ENCODE measurements at regions not wholly inside any gene's neighbourhood (a gene's known extent, or its start where the extent isn't known, plus 50 kb on each side); places are given as distances from the start of the nearest gene placed in this dataset.

- H3K4me3 ChIP-seq (replicated peaks in 1 of 4; ENCODE audit: control extremely low read depth in 1 of 4, insufficient read depth in 1 of 4, low read depth in 3 of 4, low read length in 4 of 4) = no peak overlapping the region
- H2AFZ ChIP-seq (ENCODE audit: low read length) = no peak overlapping the region
- H3K79me2 ChIP-seq (ENCODE audit: control insufficient read depth, insufficient read depth, low read length) = no peaks in the 10 kb centered on the region
- TF ChIP-seq CTCF (conservative IDR thresholded peaks at IDR 0.05 in 1 of 2, IDR thresholded peaks at IDR 0.05 in 1 of 2; ENCODE audit: low read depth in 1 of 2, low read length in 2 of 2) = no peak
- no peak for TF ChIP-seq EZH2 (IDR thresholded peaks at IDR 0.05; ENCODE audit: low read length, missing control alignments)
- no peak overlapping the region for H3K4me2 ChIP-seq (ENCODE audit: extremely low read depth, insufficient read depth, low read length)
- no peak overlapping the region for H3K27ac ChIP-seq (ENCODE audit: insufficient read depth, low read length)
- H4K20me1 ChIP-seq (ENCODE audit: control insufficient read depth, extremely low read depth, insufficient read depth, low read length) = no peaks in the 10 kb centered on the region
- no peaks in the 10 kb centered on the region for H3K27me3 ChIP-seq (ENCODE audit: control insufficient read depth, insufficient read depth, low read length)
- H3K9ac ChIP-seq (ENCODE audit: insufficient read depth, low read length) = no peak overlapping the region
- H3K9me3 ChIP-seq (ENCODE audit: control insufficient read depth, insufficient read depth, low read depth, low read length) = no peaks in the 10 kb centered on the region
- no peaks in the 10 kb centered on the region for H3K4me1 ChIP-seq (ENCODE audit: control insufficient read depth, extremely low read depth, insufficient read depth, low read length)
- H3K36me3 ChIP-seq (ENCODE audit: control insufficient read depth, insufficient read depth, low read length) = no peaks in the 10 kb centered on the region
- DNase-seq (ENCODE audit: low read depth in 2 of 2) = no peak
Observed at GRCh38 chr2:228838819-228839218, 432.3 kb downstream of the PID1 start.

GRCh38 chr2:228828397-228828796 lies 442.7 kb downstream of the PID1 start:
- Histone ChIP-seq H3K27me3 (ENCODE audit: control insufficient read depth, insufficient read depth, low read length) (no peaks in the 10 kb centered on the region), H3K27ac (ENCODE audit: insufficient read depth, low read length) (no peak overlapping the region), H3K9me3 (ENCODE audit: control insufficient read depth, insufficient read depth, low read depth, low read length) (no peaks in the 10 kb centered on the region), H3K4me1 (ENCODE audit: control insufficient read depth, extremely low read depth, insufficient read depth, low read length) (peaks cover 2% of the 10 kb centered on the region), H3K4me3 (replicated peaks in 1 of 4; ENCODE audit: control extremely low read depth in 1 of 4, insufficient read depth in 1 of 4, low read depth in 3 of 4, low read length in 4 of 4) (no peak overlapping the region), H3K4me2 (ENCODE audit: extremely low read depth, insufficient read depth, low read length) (no peak overlapping the region), H3K36me3 (ENCODE audit: control insufficient read depth, insufficient read depth, low read length) (no peaks in the 10 kb centered on the region), H3K79me2 (ENCODE audit: control insufficient read depth, insufficient read depth, low read length) (no peaks in the 10 kb centered on the region), H3K9ac (ENCODE audit: insufficient read depth, low read length) (no peak overlapping the region), H4K20me1 (ENCODE audit: control insufficient read depth, extremely low read depth, insufficient read depth, low read length) (no peaks in the 10 kb centered on the region), H2AFZ (ENCODE audit: low read length) (no peak overlapping the region)
- no peak for DNase-seq (ENCODE audit: low read depth in 2 of 2)
- TF ChIP-seq EZH2 (IDR thresholded peaks at IDR 0.05; ENCODE audit: low read length, missing control alignments) = no peak
- no peak for TF ChIP-seq CTCF (conservative IDR thresholded peaks at IDR 0.05 in 1 of 2, IDR thresholded peaks at IDR 0.05 in 1 of 2; ENCODE audit: low read depth in 1 of 2, low read length in 2 of 2)

GRCh38 chr2:228827056-228827700 lies 443.9 kb downstream of the PID1 start:
- H3K4me3 ChIP-seq (replicated peaks in 1 of 4; ENCODE audit: control extremely low read depth in 1 of 4, insufficient read depth in 1 of 4, low read depth in 3 of 4, low read length in 4 of 4) = no peak overlapping the region
- TF ChIP-seq EZH2 (IDR thresholded peaks at IDR 0.05; ENCODE audit: low read length, missing control alignments) = no peak
- no peak for TF ChIP-seq CTCF (conservative IDR thresholded peaks at IDR 0.05 in 1 of 2, IDR thresholded peaks at IDR 0.05 in 1 of 2; ENCODE audit: low read depth in 1 of 2, low read length in 2 of 2)
- peak in 1 of 2 donors; percentile 28 for DNase-seq (ENCODE audit: low read depth in 2 of 2)
- peak overlapping the region; percentile 13 for H3K27ac ChIP-seq (ENCODE audit: insufficient read depth, low read length)
- no peaks in the 10 kb centered on the region for H4K20me1 ChIP-seq (ENCODE audit: control insufficient read depth, extremely low read depth, insufficient read depth, low read length)
- no peaks in the 10 kb centered on the region for H3K27me3 ChIP-seq (ENCODE audit: control insufficient read depth, insufficient read depth, low read length)
- peak overlapping the region; percentile 44 for H3K4me2 ChIP-seq (ENCODE audit: extremely low read depth, insufficient read depth, low read length)
- H3K9ac ChIP-seq (ENCODE audit: insufficient read depth, low read length) = no peak overlapping the region
- no peaks in the 10 kb centered on the region for H3K36me3 ChIP-seq (ENCODE audit: control insufficient read depth, insufficient read depth, low read length)
- H3K79me2 ChIP-seq (ENCODE audit: control insufficient read depth, insufficient read depth, low read length) = no peaks in the 10 kb centered on the region
- H2AFZ ChIP-seq (ENCODE audit: low read length) = no peak overlapping the region
- peaks cover 2% of the 10 kb centered on the region for H3K4me1 ChIP-seq (ENCODE audit: control insufficient read depth, extremely low read depth, insufficient read depth, low read length)
- no peaks in the 10 kb centered on the region for H3K9me3 ChIP-seq (ENCODE audit: control insufficient read depth, insufficient read depth, low read depth, low read length)
